ENCODE measurements at regions not wholly inside any gene's neighbourhood (a gene's known extent, or its start where the extent isn't known, plus 50 kb on each side); places are given as distances from the start of the nearest gene placed in this dataset.

DNA sequence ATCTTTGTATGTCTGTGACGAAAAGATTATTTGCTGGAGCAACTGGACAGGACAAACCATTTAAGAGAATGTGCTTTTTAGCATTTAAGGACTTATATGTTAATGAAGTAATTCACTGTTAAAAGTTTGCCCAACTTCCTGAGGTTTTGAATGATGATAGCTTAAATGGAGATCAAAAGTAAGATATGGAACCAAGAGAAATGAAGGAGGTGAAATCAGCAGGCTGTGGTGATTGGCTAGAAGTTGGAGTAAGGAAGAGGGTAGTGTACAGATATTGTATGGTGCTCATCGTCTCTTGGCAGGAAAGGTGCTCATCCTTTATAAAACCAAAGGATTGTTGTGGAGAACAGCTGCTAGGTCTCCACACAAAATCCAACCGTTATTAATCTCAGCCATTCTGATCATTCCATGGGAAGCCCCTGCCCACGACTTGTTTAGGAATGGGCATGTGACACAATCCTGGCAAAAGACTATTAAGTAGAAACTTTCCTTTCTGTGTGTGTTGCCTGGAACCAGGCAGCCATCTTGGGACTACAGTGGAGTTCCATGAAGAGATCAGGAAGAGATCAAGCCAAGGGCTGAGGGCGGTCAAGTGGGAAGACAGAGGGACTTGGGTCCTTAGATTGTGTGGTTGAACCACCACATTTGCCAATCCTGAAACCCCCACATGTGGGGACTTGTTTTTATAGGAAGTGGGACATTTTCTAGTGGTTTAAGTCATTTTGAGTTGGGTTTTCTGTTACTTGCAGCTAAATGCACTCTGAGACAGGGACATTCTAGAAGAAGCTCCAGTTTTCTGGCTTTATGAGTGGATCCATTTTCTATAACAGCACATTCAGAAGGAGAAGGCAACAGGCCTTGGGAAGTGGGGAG lies 56.8 kb upstream of the CHST11 start:
- 81 to 83% methylated on average over 5 of the region's 5 CpGs for WGBS, 2 donors
- no peak for DNase-seq (ENCODE audit: low spot score in 2 of 2)
- H3K4me3 ChIP-seq (ENCODE audit: low read depth, poor library complexity, severe bottlenecking): no peak overlapping the region
- intact Hi-C loops (cut with DNase I; ENCODE audit: low total_unique reads): loop anchor here (5.0 kb wide), 1 partner anchor 472 kb away; no protein-coding TSS in a partner anchor
- TF ChIP-seq, protein P1, sequence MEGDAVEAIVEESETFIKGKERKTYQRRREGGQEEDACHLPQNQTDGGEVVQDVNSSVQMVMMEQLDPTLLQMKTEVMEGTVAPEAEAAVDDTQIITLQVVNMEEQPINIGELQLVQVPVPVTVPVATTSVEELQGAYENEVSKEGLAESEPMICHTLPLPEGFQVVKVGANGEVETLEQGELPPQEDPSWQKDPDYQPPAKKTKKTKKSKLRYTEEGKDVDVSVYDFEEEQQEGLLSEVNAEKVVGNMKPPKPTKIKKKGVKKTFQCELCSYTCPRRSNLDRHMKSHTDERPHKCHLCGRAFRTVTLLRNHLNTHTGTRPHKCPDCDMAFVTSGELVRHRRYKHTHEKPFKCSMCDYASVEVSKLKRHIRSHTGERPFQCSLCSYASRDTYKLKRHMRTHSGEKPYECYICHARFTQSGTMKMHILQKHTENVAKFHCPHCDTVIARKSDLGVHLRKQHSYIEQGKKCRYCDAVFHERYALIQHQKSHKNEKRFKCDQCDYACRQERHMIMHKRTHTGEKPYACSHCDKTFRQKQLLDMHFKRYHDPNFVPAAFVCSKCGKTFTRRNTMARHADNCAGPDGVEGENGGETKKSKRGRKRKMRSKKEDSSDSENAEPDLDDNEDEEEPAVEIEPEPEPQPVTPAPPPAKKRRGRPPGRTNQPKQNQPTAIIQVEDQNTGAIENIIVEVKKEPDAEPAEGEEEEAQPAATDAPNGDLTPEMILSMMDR (IDR thresholded peaks at IDR 0.05): no peak
- no peak for TF ChIP-seq POLR2A (IDR thresholded peaks at IDR 0.05)

DNA sequence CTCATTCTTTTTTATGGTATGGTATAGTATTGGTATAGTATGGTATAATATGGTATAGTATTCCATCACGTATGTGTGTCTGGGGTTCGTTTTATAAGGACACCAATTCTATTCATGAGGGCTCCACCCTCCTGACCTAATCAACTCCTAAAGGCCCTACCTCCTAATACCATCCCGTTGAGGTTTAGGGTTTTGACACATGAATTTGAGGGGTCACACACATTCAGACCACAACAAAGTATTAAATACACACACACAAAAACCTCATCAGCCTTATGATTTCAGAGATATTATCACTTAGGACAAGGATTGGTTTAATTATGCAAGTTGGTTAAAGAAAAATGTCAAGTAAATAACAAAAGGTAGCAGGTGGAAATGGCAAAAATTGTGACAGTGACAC lies 54.1 kb upstream of the CHST11 start:
- 70 to 76% methylated on average over 3 of the region's 3 CpGs for WGBS, 2 donors
- intact Hi-C loops (cut with DNase I; ENCODE audit: low total_unique reads): loop anchor here (5.0 kb wide), 1 partner anchor 470 kb away; no protein-coding TSS in a partner anchor

DNA sequence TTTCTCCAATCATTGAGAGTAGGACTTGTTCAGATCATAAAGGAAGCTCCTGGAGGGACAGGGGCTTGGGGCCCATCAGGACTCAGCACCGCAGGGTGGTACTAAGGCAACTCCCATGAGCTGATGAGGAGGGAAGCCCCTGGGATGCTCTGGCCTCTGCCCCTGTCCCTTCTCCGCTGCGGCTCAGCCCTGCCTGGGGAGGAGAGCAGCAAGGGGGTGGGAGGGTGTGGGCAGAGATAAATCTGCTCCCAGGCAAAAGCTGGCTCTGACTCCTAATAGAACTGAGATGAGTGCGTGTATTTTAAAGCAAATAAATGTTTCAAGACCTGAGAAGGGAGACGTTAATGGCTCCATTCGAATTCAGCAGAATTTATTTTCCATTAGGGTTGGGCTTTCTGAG lies 52.0 kb upstream of the CHST11 start:
- 64 to 80% methylated on average over 6 of the region's 6 CpGs for WGBS, 2 donors
- H3K4me3 ChIP-seq (ENCODE audit: low read depth, poor library complexity, severe bottlenecking): no peak overlapping the region
- TF ChIP-seq POLR2A (IDR thresholded peaks at IDR 0.05): no peak
- TF ChIP-seq, protein P1 (IDR thresholded peaks at IDR 0.05): no peak
- intact Hi-C loops (cut with DNase I; ENCODE audit: low total_unique reads): loop anchor here (5.0 kb wide), 1 partner anchor 468 kb away; no protein-coding TSS in a partner anchor
- DNase-seq (ENCODE audit: low spot score in 2 of 2): no peak

More for the DNA sequence above, 54.1 kb upstream of the CHST11 start:
- H3K4me3 ChIP-seq (ENCODE audit: low read depth, poor library complexity, severe bottlenecking): no peak overlapping the region
- DNase-seq (ENCODE audit: low spot score in 2 of 2): no peak
- TF ChIP-seq, protein P1 (IDR thresholded peaks at IDR 0.05): no peak
- TF ChIP-seq POLR2A (IDR thresholded peaks at IDR 0.05): no peak

DNA sequence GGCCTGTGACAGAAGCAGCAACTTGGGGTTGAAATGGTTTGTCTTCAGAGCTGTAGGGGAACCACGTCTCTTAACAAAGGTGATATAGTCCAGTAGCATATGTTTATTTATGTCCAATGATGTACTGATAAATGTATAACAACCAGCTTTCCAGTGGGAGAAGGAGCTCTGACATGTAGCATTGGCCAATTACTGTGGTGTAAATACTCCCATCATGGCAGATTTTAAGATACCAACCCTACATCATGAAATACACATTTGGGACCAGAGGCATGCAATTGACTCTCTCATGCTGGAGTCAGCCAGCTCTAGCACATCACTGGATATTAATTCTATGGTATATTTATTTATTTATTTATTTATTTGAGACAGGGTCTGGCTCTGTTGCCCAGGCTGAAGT lies 50.6 kb upstream of the CHST11 start:
- no peak overlapping the region for H3K4me3 ChIP-seq (ENCODE audit: low read depth, poor library complexity, severe bottlenecking)
- TF ChIP-seq, protein P1 (IDR thresholded peaks at IDR 0.05): no peak
- no peak for TF ChIP-seq POLR2A (IDR thresholded peaks at IDR 0.05)
- DNase-seq (ENCODE audit: low spot score in 2 of 2): no peak
- intact Hi-C loops (cut with DNase I; ENCODE audit: low total_unique reads): no loop called here
- 89 to 92% methylated on average over 1 of the region's 1 CpG for WGBS, 2 donors

All from lower leg skin (tissue), 4 donors.